K562 (cell line): ENCODE measurements at regions not wholly inside any gene's neighbourhood (a gene's known extent, or its start where the extent isn't known, plus 50 kb on each side); places are given as distances from the start of the nearest gene placed in this dataset.

ENCODE experiments used
- ATAC-seq: fragments of 200-7000 bp; cut with Tn5 transposase; 3 replicates; pipeline ENCODE4 v1.9.1; 2020; ENCODE audit warnings: moderate library complexity
- BruUV-seq: library from RNA; stranded (reverse); fragments of 400-500 nt; replicated peaks from 2 replicates; lab custom pipeline; 2021; lab: Mats Ljungman, UMichigan
- CTCF ChIA-PET: fragments of 300-600 bp; formaldehyde crosslinking; extraction: SDS; loops from one replicate; lab custom pipeline; 2021; ENCODE audit warnings: low intra/inter-chr PET ratio; lab: Yijun Ruan, JAX
- POLR2A ChIA-PET: fragments of 300-600, 350-650 bp; sonication (Branson Sonifier 250); formaldehyde crosslinking; extraction: SDS; loops from one replicate; lab custom pipeline; 2021; ENCODE audit warnings: antibody characterized with exemption, inconsistent platforms; lab: Yijun Ruan, JAX
- DNase-seq, 4 experiments: peaks; one replicate each; pipeline versions ENCODE4 v3.0.0 to v3.0.0-alpha.2; 2011 to 2018; ENCODE audit warnings: low spot score in 3 of 4, mixed read lengths in 3 of 4; ENCODE audit errors: extremely low read depth in 1 of 4
- FAIRE-seq: peaks from 2 replicates; lab custom pipeline; 2011; peaks lifted over from hg19 to GRCh38; lab: Jason Lieb, UNC
- H2AFZ ChIP-seq: 2 replicates; pipeline ENCODE4 v1.6.0; 2011; ENCODE audit warnings: low read depth, low read length, control low read depth, inconsistent platforms
- H3K27ac ChIP-seq: fragments of 200-600 bp; 3 replicates; pipeline ENCODE4 v1.8.0; 2011; ENCODE audit warnings: low read depth, mild to moderate bottlenecking, control low read depth, inconsistent platforms, low read length, moderate library complexity, mixed read lengths; ENCODE audit errors: extremely low read depth
- H3K27me3 ChIP-seq, 2 experiments: fragments of 300-600 bp in 1 of 2; 2 replicates in 1 of 2; 3 replicates in 1 of 2; pipeline versions ENCODE4 v1.6.0 to v1.8.0; 2011; ENCODE audit warnings: inconsistent platforms in 2 of 2, low read length in 2 of 2, mild to moderate bottlenecking in 1 of 2, mixed read lengths in 1 of 2, moderate library complexity in 1 of 2; ENCODE audit not compliant: control insufficient read depth in 2 of 2, insufficient read depth in 2 of 2
- H3K36me3 ChIP-seq: fragments of 300-600 bp; 3 replicates; pipeline ENCODE4 v1.8.0; 2011; ENCODE audit warnings: mild to moderate bottlenecking, low read length, inconsistent platforms; ENCODE audit not compliant: control insufficient read depth, insufficient read depth
- H3K4me1 ChIP-seq, 2 experiments: fragments of 200-600 bp in 1 of 2; replicated peaks in 1 of 2; 2 replicates in 1 of 2; 3 replicates in 1 of 2; pipeline versions ENCODE4 v1.5.1 to v1.8.0; 2011; ENCODE audit warnings: inconsistent platforms in 2 of 2, low read length in 2 of 2, mild to moderate bottlenecking in 1 of 2, mixed read lengths in 1 of 2, moderate library complexity in 1 of 2; ENCODE audit not compliant: control insufficient read depth in 2 of 2, insufficient read depth in 2 of 2
- H3K4me2 ChIP-seq: 2 replicates; pipeline ENCODE4 v1.6.1; 2011; ENCODE audit warnings: low read length, control low read depth, inconsistent platforms, mixed read lengths; ENCODE audit not compliant: insufficient read depth
- H3K4me3 ChIP-seq: fragments of 200-600 bp; sonication (generic), shearing (Covaris generic); 2 replicates; pipeline ENCODE4 v1.5.1; 2016; ENCODE audit warnings: control low read depth, inconsistent platforms
- H3K79me2 ChIP-seq: fragments of 200-600 bp; 3 replicates; pipeline ENCODE4 v1.8.0; 2011; ENCODE audit warnings: low read length, inconsistent platforms; ENCODE audit not compliant: control insufficient read depth, insufficient read depth
- H3K9ac ChIP-seq, 2 experiments: 2 replicates each; pipeline versions ENCODE4 v1.6.0 to v1.6.1; 2011; ENCODE audit warnings: low read depth in 2 of 2, low read length in 2 of 2, control low read depth in 1 of 2, inconsistent platforms in 1 of 2, mild to moderate bottlenecking in 1 of 2, mixed read lengths in 1 of 2; ENCODE audit not compliant: insufficient read depth in 1 of 2
- H3K9me1 ChIP-seq: one replicate; pipeline ENCODE4 v1.6.0; 2011; ENCODE audit warnings: inconsistent platforms, mild to moderate bottlenecking, low read length, moderate library complexity; ENCODE audit not compliant: control insufficient read depth, insufficient read depth
- H3K9me3 ChIP-seq: replicated peaks from 2 replicates; pipeline ENCODE4 v1.5.1; 2011; ENCODE audit warnings: low read depth, low read length, inconsistent platforms; ENCODE audit not compliant: control insufficient read depth, insufficient read depth
- H4K20me1 ChIP-seq: replicated peaks from 2 replicates; pipeline ENCODE4 v1.6.1; 2011; ENCODE audit warnings: low read length, inconsistent platforms, mixed read lengths; ENCODE audit not compliant: control insufficient read depth, insufficient read depth
- ATF3 ChIP-seq, 2 experiments: fragments of 450-650 bp in 1 of 2; sonication (generic) in 1 of 2; formaldehyde crosslinking in 1 of 2; IDR thresholded peaks in 1 of 2; conservative IDR thresholded peaks in 1 of 2; 2 replicates each; pipeline versions ENCODE4 v1.6.1 to v1.8.1; 2016 to 2023; ENCODE audit warnings: mild to moderate bottlenecking in 2 of 2, moderate library complexity in 2 of 2, inconsistent platforms in 1 of 2, missing genetic modification reagents in 1 of 2
- BCL6 ChIP-seq: fragments of 250-450 bp; sonication (Bioruptor Pico); IDR thresholded peaks from 2 replicates; pipeline ENCODE4 v1.4.0; 2020
- CREM ChIP-seq: IDR thresholded peaks from 2 replicates; pipeline ENCODE4 v1.6.1; 2014; ENCODE audit warnings: antibody characterized with exemption, low read depth
- HNRNPLL ChIP-seq: fragments of 200-400 bp; formaldehyde crosslinking; IDR thresholded peaks from 2 replicates; pipeline ENCODE4 v1.6.1; 2017; ENCODE audit warnings: low read length, low read depth, mild to moderate bottlenecking; ENCODE audit not compliant: poor library complexity, severe bottlenecking
- NFIX ChIP-seq: fragments of 250-450 bp; sonication (Bioruptor Pico); IDR thresholded peaks from 2 replicates; pipeline ENCODE4 v1.4.0; 2020; ENCODE audit warnings: low read depth, mild to moderate bottlenecking, moderate library complexity
- POLR2G ChIP-seq: fragments of 200-400 bp; formaldehyde crosslinking; IDR thresholded peaks from 2 replicates; pipeline ENCODE4 v1.6.1; 2017; ENCODE audit warnings: low read depth, mild to moderate bottlenecking, antibody characterized with exemption, low read length, moderate library complexity
- SNIP1 ChIP-seq: fragments of 450-650 bp; IDR thresholded peaks from 2 replicates; pipeline ENCODE4 v1.7.1; 2017; ENCODE audit warnings: low read depth, mild to moderate bottlenecking
- SP2 ChIP-seq: IDR thresholded peaks from 2 replicates; pipeline ENCODE4 v1.6.1; 2011; ENCODE audit warnings: mild to moderate bottlenecking, low read depth, low read length, moderate library complexity; ENCODE audit not compliant: poor library complexity, severe bottlenecking; ENCODE audit errors: extremely low read depth
- THRA ChIP-seq: fragments of 450-650 bp; IDR thresholded peaks from 2 replicates; pipeline ENCODE4 v1.6.1; 2017; ENCODE audit warnings: mild to moderate bottlenecking, moderate library complexity
- ZC3H11A ChIP-seq: IDR thresholded peaks from 2 replicates; pipeline ENCODE4 v1.6.1; 2012; ENCODE audit warnings: low read depth, low read length, improper control_type of control experiment
- ZEB2 ChIP-seq: fragments of 450-650 bp; IDR thresholded peaks from 2 replicates; pipeline ENCODE4 v1.6.1; 2016
- ZNF121 ChIP-seq: sonication (generic); formaldehyde crosslinking; conservative IDR thresholded peaks from 2 replicates; pipeline ENCODE4 v1.8.0; 2022; ENCODE audit warnings: missing genetic modification reagents
- ZNF143 ChIP-seq: sonication (generic); formaldehyde crosslinking; IDR thresholded peaks from 2 replicates; pipeline ENCODE4 v1.9.0; 2022; ENCODE audit warnings: mild to moderate bottlenecking, missing genetic modification reagents
- ZNF146 ChIP-seq: IDR thresholded peaks from one replicate; pipeline ENCODE4 v1.6.1; 2018; ENCODE audit warnings: missing compliant biosample characterization; ENCODE audit not compliant: unreplicated experiment
- WGBS: fragments of 100-300 bp; shearing (Covaris generic); methylation state at CpG from one replicate; pipeline ENCODE4 v1.1.6; 2016; ENCODE audit warnings: low coverage, mixed read lengths; ENCODE audit not compliant: insufficient coverage; ENCODE audit errors: missing lambda C conversion rate; 5-methylcytosine and 5-hydroxymethylcytosine counted together
- in situ Hi-C: fragments of 300-500 bp; cut with MboI; formaldehyde crosslinking; loops from 4 replicates; pipeline ENCODE4 v1.15.0; 2018; ENCODE audit warnings: inconsistent platforms, mixed read lengths
- intact Hi-C: fragments of 100-400 bp; cut with micrococcal nuclease; formaldehyde crosslinking; loops from 2 replicates; pipeline ENCODE4 v1.14.2; 2022
- TF ChIP-seq, protein P1 (sequence below): fragments of 150-350 bp; conservative IDR thresholded peaks from 2 replicates; pipeline ENCODE4 v1.6.1; 2014; ENCODE audit warnings: low read length

- Histone ChIP-seq H3K9me1 (no peaks in the 10 kb centered on the region), H3K4me3 (no peak overlapping the region), H3K27ac (no peak overlapping the region), H3K9me3 (no peaks in the 10 kb centered on the region), H4K20me1 (no peaks in the 10 kb centered on the region), H3K4me1 (no peaks in the 10 kb centered on the region), H3K9ac (no peak overlapping the region), H3K79me2 (no peaks in the 10 kb centered on the region), H2AFZ (no peak overlapping the region), H3K4me2 (no peak overlapping the region), H3K36me3 (no peaks in the 10 kb centered on the region), H3K27me3 (no peaks in the 10 kb centered on the region)
- DNase-seq, result no peak
- ATAC-seq, result no peak
- POLR2A ChIA-PET, result no interaction called here
- FAIRE-seq, result no peak
- CTCF ChIA-PET, result no interaction called here
- WGBS, result 0% methylated on average over 3 of the region's 3 CpGs
- intact Hi-C loops, result no loop called here
- BruUV-seq, result no TSS peak
- in situ Hi-C loops, result no loop called here
- TF ChIP-seq CREM, result no peak
- TF ChIP-seq ZEB2, result no peak
- no peak for TF ChIP-seq BCL6 (CRISPR knock-in tag)
- TF ChIP-seq SP2, result no peak
- no peak for TF ChIP-seq ZNF121
- no peak for TF ChIP-seq ZNF143
- no peak for TF ChIP-seq THRA
- TF ChIP-seq HNRNPLL, result no peak
- no peak for TF ChIP-seq ZNF146 (CRISPR knock-in tag)
- TF ChIP-seq, protein P1, sequence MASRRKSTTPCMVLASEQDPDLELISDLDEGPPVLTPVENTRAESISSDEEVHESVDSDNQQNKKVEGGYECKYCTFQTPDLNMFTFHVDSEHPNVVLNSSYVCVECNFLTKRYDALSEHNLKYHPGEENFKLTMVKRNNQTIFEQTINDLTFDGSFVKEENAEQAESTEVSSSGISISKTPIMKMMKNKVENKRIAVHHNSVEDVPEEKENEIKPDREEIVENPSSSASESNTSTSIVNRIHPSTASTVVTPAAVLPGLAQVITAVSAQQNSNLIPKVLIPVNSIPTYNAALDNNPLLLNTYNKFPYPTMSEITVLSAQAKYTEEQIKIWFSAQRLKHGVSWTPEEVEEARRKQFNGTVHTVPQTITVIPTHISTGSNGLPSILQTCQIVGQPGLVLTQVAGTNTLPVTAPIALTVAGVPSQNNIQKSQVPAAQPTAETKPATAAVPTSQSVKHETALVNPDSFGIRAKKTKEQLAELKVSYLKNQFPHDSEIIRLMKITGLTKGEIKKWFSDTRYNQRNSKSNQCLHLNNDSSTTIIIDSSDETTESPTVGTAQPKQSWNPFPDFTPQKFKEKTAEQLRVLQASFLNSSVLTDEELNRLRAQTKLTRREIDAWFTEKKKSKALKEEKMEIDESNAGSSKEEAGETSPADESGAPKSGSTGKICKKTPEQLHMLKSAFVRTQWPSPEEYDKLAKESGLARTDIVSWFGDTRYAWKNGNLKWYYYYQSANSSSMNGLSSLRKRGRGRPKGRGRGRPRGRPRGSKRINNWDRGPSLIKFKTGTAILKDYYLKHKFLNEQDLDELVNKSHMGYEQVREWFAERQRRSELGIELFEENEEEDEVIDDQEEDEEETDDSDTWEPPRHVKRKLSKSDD, result no peak
- no peak for TF ChIP-seq NFIX (CRISPR knock-in tag)
- TF ChIP-seq ZC3H11A, result no peak
- no peak for TF ChIP-seq SNIP1
- no peak for TF ChIP-seq POLR2G
- no peak for TF ChIP-seq ATF3 (IDR thresholded peaks at IDR 0.05)
- TF ChIP-seq ATF3 (CRISPR knock-in tag; conservative IDR thresholded peaks at IDR 0.05), result no peak
Observed at GRCh38 chr5:86951761-86952160, 315.9 kb upstream of the RASA1 start.
